Activated CD4-positive, alpha-beta T cell treated with anti-CD3 and anti-CD28 coated beads for 36 hours (primary cell): ENCODE measurements at regions not wholly inside any gene's neighbourhood (a gene's known extent, or its start where the extent isn't known, plus 50 kb on each side); places are given as distances from the start of the nearest gene placed in this dataset.

Experiments
- ATAC-seq: fragments of 200-7000 bp; cut with Tn5 transposase; one replicate; pipeline ENCODE4 v1.10.0; 2021; ENCODE audit warnings: mild to moderate bottlenecking, moderate library complexity
- CTCF ChIA-PET: fragments of 350-600 bp; sonication (Branson Sonifier 250); formaldehyde crosslinking; loops from one replicate; lab custom pipeline; 2021; ENCODE audit warnings: antibody characterized with exemption; lab: Charles Lee
- POLR2A ChIA-PET: fragments of 350-600 bp; sonication (Branson Sonifier 250); formaldehyde crosslinking; loops from one replicate; lab custom pipeline; 2021; ENCODE audit warnings: antibody characterized with exemption, inconsistent platforms; lab: Charles Lee
- DNase-seq: peaks from one replicate; pipeline ENCODE4 v3.0.0-alpha.2; 2020
- H3K27ac Mint-ChIP-seq: one replicate; pipeline ENCODE4 v1.8.0; 2021; ENCODE audit warnings: mixed read lengths
- H3K27me3 Mint-ChIP-seq: one replicate; pipeline ENCODE4 v1.8.0; 2021; ENCODE audit warnings: mixed read lengths
- H3K36me3 Mint-ChIP-seq: one replicate; pipeline ENCODE4 v1.8.0; 2021; ENCODE audit warnings: low read depth, mixed read lengths
- H3K4me1 Mint-ChIP-seq: one replicate; pipeline ENCODE4 v1.8.0; 2021; ENCODE audit warnings: mixed read lengths
- H3K4me3 Mint-ChIP-seq: one replicate; pipeline ENCODE4 v1.8.0; 2021; ENCODE audit warnings: mild to moderate bottlenecking, moderate library complexity, mixed read lengths
- H3K9me3 Mint-ChIP-seq: one replicate; pipeline ENCODE4 v1.8.0; 2021; ENCODE audit warnings: low read depth, mixed read lengths
- intact Hi-C, 2 experiments: fragments of 100-400 bp; cut with DNase I in 1 of 2; cut with micrococcal nuclease in 1 of 2; formaldehyde crosslinking; loops; one replicate each; pipeline versions ENCODE4 v1.14.2 to v1.15.1; 2022 to 2024; cut with DNase I, micrococcal nuclease

DNA sequence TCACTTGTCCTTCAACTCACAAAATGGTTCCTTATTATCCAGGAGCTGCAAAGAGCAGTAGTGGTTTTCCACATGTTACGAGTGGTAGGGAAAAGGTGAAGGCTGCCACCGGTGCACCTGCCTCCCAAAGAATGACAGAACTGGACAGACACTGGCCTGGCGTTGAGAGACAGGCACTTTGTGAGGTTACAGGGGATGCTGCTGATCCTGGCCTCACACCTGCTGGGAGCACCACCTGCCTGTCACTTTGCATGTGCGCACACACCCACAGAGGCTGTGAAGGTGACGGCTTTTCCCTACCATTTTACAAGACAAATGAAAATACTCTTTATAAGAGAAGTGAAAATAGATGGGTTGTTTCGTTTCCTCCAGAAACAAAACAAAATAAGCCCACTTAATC is 175.3 kb upstream of the B3GAT1 start:
- no peak overlapping the region for H3K4me3 Mint-ChIP-seq
- H3K27ac Mint-ChIP-seq: no peak overlapping the region
- H3K4me1 Mint-ChIP-seq: peaks cover 5% of the 10 kb centered on the region
- no peak for ATAC-seq
- DNase-seq: no peak
- H3K27me3 Mint-ChIP-seq: peaks cover 2% of the 10 kb centered on the region
- ChIA-PET POLR2A (no interaction called here), CTCF (no interaction called here)
- intact Hi-C loops: no loop called here
- H3K36me3 Mint-ChIP-seq: no peaks in the 10 kb centered on the region
- no peaks in the 10 kb centered on the region for H3K9me3 Mint-ChIP-seq

DNA sequence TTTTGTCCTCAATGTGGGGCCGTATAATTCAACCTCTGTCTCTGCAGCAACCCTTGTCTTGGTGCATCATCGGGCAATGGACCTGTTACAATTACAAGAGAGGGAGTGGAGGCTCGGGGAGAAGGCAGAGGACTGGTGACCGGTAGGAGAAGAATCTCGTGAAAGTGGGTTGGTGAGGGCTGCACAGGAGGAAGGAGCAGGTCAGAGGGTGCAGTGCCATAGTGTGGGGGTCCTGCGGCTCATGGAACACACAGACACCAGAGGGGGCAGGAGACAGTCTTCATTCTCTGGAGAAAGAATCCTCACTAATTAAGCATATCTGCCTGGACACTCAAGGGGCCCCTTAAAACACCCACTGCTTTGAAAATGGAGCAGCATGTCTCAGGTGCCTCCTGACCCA is 174.7 kb upstream of the B3GAT1 start:
- POLR2A ChIA-PET: no interaction called here
- H3K36me3 Mint-ChIP-seq: no peaks in the 10 kb centered on the region
- CTCF ChIA-PET: no interaction called here
- H3K27me3 Mint-ChIP-seq: peaks cover 2% of the 10 kb centered on the region
- H3K4me1 Mint-ChIP-seq: peaks cover 5% of the 10 kb centered on the region
- no peak overlapping the region for H3K4me3 Mint-ChIP-seq
- H3K27ac Mint-ChIP-seq: no peak overlapping the region
- intact Hi-C loops: no loop called here
- DNase-seq: no peak
- no peaks in the 10 kb centered on the region for H3K9me3 Mint-ChIP-seq
- no peak for ATAC-seq

DNA sequence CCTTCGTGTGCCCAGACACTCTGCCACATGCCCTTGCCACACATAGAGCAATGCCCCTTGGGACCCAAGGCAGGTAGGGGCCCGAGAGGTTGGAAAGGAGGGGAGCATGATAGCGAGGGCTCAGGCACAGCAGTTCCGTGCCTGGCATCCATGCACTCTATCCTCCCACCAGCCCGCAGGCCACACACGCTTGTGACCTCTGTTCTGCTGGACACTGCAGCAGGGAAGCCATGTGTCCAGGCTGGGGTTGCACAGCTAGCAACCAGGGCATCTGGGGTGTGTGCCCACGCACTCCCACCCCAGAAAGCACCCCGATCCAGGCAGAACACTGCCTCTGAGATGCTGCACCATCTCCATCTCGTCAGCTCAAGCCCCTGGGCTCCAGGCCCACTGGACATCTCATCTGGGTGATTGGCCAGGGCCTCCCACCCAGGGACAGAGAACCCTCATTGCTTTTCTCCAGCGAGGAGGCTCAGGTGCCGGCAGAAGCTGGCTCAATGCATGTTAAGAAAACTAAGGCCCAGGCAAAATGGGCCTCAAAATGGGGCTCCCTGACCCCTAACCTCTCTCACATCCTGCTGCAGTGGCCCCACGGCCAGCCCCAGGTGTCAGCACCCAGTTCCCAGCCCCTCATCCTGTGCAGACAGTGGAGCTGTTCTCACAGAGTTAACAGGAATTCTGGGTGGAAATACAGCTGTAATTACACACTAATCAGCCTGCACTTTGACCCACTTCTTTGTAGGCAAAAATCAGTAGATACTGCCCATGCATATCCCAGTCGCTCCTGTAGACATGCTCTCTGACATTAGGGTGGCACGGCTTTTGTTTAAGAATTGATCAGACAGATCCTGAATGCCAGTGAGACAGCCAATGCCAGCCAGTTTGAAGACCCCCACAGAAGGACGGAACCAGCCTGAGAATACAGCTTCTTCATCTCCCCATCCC is 173.9 kb upstream of the B3GAT1 start:
- H3K27me3 Mint-ChIP-seq: peaks cover 2% of the 10 kb centered on the region
- ChIA-PET CTCF (interaction anchor here (0.7 kb wide), 1 partner anchor 471 kb away, joined by 3 read pairs; no protein-coding TSS in a partner anchor), POLR2A (no interaction called here)
- H3K36me3 Mint-ChIP-seq: no peaks in the 10 kb centered on the region
- peaks cover 5% of the 10 kb centered on the region for H3K4me1 Mint-ChIP-seq
- H3K27ac Mint-ChIP-seq: no peak overlapping the region
- H3K9me3 Mint-ChIP-seq: no peaks in the 10 kb centered on the region
- no peak for ATAC-seq
- H3K4me3 Mint-ChIP-seq: no peak overlapping the region
- DNase-seq: no peak
- intact Hi-C loops: no loop called here

DNA sequence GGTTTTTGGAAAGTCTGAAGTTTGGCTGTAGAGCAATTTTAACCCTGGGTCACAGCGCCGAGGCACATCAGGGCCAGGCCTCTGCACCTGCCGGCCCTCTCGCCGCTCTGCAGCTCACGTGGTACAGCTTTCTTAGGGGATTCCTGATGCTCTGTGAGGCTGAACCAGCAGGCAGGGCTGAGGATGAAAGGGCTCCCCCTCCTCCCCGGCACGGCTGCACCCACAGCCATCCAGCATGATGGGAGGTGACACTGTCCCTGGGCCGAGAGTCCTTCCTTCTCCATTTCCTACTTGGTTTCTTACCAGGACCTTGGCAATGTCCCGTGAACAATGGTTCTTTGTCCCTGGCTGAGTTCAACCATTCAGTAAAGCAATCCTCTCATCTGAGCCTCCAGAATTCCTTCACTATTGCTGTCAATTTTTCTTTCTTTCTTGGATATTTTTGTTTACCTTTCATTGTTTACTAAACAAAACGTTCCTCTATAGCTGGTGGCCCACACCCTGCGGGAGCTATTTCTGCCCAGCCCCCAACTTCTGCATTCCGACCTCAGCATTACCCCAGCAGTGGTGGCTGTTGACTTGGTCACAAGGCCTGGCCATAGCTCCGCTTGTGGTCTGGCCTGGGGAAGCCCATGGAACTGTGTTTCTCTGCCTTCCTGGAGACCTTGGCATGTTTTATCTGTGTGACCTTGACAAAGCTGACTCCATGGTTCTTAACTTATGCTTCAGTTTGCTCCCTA is 172.8 kb upstream of the B3GAT1 start:
- POLR2A ChIA-PET: no interaction called here

DNA sequence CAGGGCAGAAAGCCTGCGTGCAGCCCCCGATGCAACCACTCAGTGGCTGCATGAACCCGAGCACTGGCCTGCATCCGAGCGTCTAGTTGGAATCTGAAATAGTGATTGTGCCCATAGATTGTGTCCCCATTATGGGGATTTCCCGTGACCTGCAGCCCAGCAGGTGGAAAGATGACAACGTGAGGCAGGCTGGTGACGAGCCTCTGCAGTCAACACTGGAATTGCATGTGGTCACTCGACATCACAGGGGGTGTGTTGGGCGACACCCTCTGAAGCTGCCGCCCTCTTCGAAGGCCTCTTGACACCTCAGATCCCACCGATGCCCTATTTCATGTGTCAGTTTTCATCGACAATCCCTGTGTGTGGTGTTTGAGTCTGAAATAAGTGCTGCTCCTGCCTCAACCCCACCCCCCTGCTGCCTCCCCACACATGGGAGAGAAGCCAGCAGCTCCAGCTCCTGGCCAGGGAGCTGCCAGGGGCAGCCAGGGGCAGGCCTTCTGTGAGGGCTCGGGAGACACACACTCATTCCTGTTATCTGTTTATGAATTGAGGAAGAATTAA is 172.0 kb upstream of the B3GAT1 start:
- ChIA-PET CTCF (interaction anchor here (0.9 kb wide), 1 partner anchor 44 kb away, joined by 3 read pairs; no protein-coding TSS in a partner anchor), POLR2A (no interaction called here)
- no peak overlapping the region for H3K4me3 Mint-ChIP-seq
- no peaks in the 10 kb centered on the region for H3K9me3 Mint-ChIP-seq
- intact Hi-C loops: no loop called here
- ATAC-seq (no peak), DNase-seq (no peak)
- peaks cover 5% of the 10 kb centered on the region for H3K27me3 Mint-ChIP-seq
- H3K4me1 Mint-ChIP-seq: peaks cover 5% of the 10 kb centered on the region
- no peak overlapping the region for H3K27ac Mint-ChIP-seq
- H3K36me3 Mint-ChIP-seq: no peaks in the 10 kb centered on the region

More for the DNA sequence above, 172.8 kb upstream of the B3GAT1 start:
- ATAC-seq (no peak), DNase-seq (no peak)
- intact Hi-C loops: no loop called here
- CTCF ChIA-PET: no interaction called here
- no peak overlapping the region for H3K27ac Mint-ChIP-seq
- H3K9me3 Mint-ChIP-seq: no peaks in the 10 kb centered on the region
- H3K4me3 Mint-ChIP-seq: no peak overlapping the region
- H3K4me1 Mint-ChIP-seq: peaks cover 5% of the 10 kb centered on the region
- H3K27me3 Mint-ChIP-seq: peaks cover 5% of the 10 kb centered on the region
- H3K36me3 Mint-ChIP-seq: no peaks in the 10 kb centered on the region

DNA sequence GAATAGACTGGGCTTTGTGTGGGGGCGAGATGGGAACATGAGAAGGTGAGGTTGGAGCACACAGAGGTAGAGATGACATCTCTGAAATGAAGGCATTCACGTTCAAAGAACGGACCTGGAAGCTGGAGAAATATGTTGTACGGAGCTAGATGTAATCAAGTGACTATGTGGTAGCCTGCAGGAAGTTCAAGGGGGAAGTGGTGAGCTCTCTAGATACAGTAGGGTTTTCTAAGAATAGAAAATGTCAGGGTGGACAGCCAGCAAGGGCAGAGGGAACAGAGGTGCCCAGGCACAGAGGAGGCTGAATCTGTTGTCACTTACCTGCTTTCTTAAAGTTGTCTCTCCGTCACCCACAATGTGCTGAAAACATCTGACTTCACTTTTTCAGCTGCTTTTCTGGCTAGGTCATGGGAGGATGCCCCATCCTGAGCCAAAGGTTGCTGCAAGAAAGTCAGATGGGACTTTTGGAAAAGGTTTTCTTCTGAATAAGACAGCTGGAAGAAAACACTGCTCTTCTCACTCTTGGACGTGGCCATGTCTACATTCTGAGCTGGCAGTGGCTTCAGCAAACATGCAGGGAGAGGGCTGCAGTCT is 171.5 kb upstream of the B3GAT1 start:
- Mint-ChIP-seq H3K4me3 (no peak overlapping the region), H3K4me1 (peaks cover 5% of the 10 kb centered on the region), H3K36me3 (no peaks in the 10 kb centered on the region), H3K27ac (no peak overlapping the region), H3K27me3 (peaks cover 9% of the 10 kb centered on the region), H3K9me3 (no peaks in the 10 kb centered on the region)
- ChIA-PET CTCF (interaction anchor here (0.8 to 0.9 kb wide), 2 partner anchors 39 to 43 kb away, joined by 3 read pairs; no protein-coding TSS in a partner anchor), POLR2A (no interaction called here)
- intact Hi-C loops: no loop called here
- ATAC-seq (no peak), DNase-seq (no peak)

DNA sequence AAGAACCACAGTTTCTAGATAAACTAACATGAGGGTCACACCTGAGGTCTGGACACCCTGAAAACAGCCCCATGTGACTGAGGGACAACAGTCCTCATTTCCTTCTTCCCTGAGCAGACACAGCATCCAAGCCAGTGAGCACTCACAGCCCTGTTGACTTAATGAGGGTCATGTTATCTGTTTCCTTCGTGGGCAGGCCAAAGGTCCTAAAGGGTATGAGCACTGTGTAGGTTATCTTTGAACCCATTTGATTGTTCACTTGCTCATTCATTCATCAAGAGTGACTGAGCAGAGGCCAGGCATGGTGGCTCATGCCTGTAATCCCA is 170.7 kb upstream of the B3GAT1 start:
- no peak overlapping the region for H3K4me3 Mint-ChIP-seq
- POLR2A ChIA-PET: no interaction called here
- H3K27ac Mint-ChIP-seq: no peak overlapping the region
- intact Hi-C loops: no loop called here
- no peak for ATAC-seq
- no peaks in the 10 kb centered on the region for H3K36me3 Mint-ChIP-seq
- H3K27me3 Mint-ChIP-seq: peaks cover 9% of the 10 kb centered on the region
- H3K4me1 Mint-ChIP-seq: peaks cover 5% of the 10 kb centered on the region
- CTCF ChIA-PET: interaction anchor here (0.8 kb wide), 1 partner anchor 39 kb away, joined by 3 read pairs; no protein-coding TSS in a partner anchor
- no peaks in the 10 kb centered on the region for H3K9me3 Mint-ChIP-seq
- DNase-seq: no peak

DNA sequence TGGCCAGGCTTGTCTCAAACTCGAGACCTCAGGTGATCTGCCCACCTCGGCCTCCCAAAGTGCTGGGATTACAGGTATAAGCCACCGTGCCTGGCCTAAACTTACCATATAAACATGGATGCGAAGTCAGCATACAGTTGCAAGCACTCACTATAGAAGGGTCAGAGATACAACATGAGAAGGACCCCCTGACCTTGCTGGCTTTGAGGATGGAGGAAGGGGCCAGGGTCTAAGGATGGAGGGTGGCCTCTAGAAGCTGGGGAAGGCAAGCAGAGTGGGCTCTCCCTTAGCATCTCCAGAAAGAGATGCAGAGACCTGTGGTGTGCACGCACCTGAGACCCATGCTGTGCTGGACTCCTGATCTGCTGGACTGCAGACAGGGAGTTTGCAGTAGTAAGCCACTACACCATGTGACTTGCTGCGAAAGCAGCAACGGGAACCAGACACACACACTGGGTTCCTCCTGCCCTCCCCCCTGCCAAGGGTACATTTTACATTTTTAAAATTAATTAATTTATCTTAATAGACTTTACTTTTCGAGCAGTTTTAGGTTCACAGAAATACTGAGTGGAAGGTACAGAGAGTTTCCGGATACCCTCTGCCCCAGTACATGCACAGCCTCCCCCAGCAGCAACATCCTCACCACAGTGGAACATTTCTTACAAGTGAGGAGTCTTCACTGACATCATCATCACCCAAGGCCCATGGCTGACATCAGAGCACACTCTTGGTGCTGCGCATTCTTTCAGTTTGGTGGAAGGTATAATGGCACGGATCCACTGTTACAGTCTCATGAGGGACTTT is 170.1 kb upstream of the B3GAT1 start:
- DNase-seq (no peak), ATAC-seq (no peak)
- no peaks in the 10 kb centered on the region for H3K9me3 Mint-ChIP-seq
- CTCF ChIA-PET: no interaction called here
- POLR2A ChIA-PET: no interaction called here
- H3K27ac Mint-ChIP-seq: no peak overlapping the region
- peaks cover 9% of the 10 kb centered on the region for H3K27me3 Mint-ChIP-seq
- no peak overlapping the region for H3K4me3 Mint-ChIP-seq
- no peaks in the 10 kb centered on the region for H3K36me3 Mint-ChIP-seq
- H3K4me1 Mint-ChIP-seq: peaks cover 5% of the 10 kb centered on the region
- intact Hi-C loops: no loop called here

DNA sequence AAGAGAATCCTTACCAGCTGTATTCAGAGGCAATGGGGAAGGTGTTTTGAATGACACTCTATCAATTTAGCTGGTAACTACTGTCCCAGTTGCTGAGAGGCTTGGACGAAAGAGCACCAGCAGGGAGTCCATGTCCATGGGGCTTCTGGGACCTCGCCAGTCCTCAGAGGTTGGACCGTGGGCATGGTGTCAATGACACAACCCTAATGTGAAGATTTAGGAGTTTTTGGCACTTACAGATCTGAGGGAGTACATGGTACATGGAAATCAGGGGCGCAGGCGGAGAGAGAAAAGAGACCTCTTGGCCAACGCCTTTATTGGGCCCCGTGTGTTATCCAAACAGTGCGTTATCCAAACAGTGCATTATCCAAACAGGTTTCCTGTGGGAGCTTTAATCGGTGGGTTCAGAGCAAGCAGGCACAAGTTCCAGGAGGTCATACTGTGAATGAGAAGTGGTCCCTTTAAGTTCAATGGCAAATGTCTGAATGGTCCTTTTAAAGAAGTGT is 169.1 kb upstream of the B3GAT1 start:
- Mint-ChIP-seq H3K27ac (no peak overlapping the region), H3K9me3 (no peaks in the 10 kb centered on the region), H3K36me3 (no peaks in the 10 kb centered on the region), H3K4me3 (no peak overlapping the region), H3K4me1 (peaks cover 5% of the 10 kb centered on the region), H3K27me3 (peaks cover 9% of the 10 kb centered on the region)
- DNase-seq (no peak), ATAC-seq (no peak)
- POLR2A ChIA-PET: no interaction called here
- CTCF ChIA-PET: interaction anchor here (0.7 kb wide), 1 partner anchor 41 kb away, joined by 3 read pairs; no protein-coding TSS in a partner anchor
- intact Hi-C loops: no loop called here

DNA sequence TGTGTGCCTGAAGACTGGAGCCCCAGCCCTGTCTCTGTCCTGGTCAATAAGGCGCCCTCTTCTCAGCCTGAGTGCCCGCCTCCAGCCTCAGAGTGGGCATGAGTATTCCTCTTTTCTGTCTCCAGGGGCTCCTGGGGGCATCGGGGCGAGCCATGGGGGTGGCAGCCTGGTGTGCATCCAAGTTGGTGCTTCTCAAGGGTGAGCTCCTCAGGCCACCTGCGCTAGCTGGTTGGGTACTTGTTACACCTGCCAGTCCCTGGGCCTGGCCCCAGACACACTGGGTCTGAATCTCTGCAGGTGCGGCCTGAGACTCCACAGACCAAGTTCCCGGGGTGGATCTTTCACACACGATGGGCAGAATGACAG is 168.6 kb upstream of the B3GAT1 start:
- no peak for ATAC-seq
- intact Hi-C loops: no loop called here
- no peak for DNase-seq
- no peaks in the 10 kb centered on the region for H3K9me3 Mint-ChIP-seq
- no peak overlapping the region for H3K27ac Mint-ChIP-seq
- POLR2A ChIA-PET: no interaction called here
- no peaks in the 10 kb centered on the region for H3K36me3 Mint-ChIP-seq
- no peak overlapping the region for H3K4me3 Mint-ChIP-seq
- CTCF ChIA-PET: interaction anchor here (0.6 kb wide), 1 partner anchor 379 kb away, joined by 3 read pairs; no protein-coding TSS in a partner anchor
- H3K27me3 Mint-ChIP-seq: peaks cover 9% of the 10 kb centered on the region
- peaks cover 5% of the 10 kb centered on the region for H3K4me1 Mint-ChIP-seq
